Activated T-helper 9 cell treated with anti-CD3 and anti-CD28 coated beads, Interleukin-2, amount 50 U/mL, for 16 hours (primary cell): ENCODE measurements at regions not wholly inside any gene's neighbourhood (a gene's known extent, or its start where the extent isn't known, plus 50 kb on each side); places are given as distances from the start of the nearest gene placed in this dataset.
"Not testable (repeated sequence)": the region's sequence is repeated elsewhere in the genome, so short reads cannot be mapped to it uniquely, and the experiment has no call there.

Experiments
- DNase-seq: peaks from one replicate; pipeline ENCODE4 v3.0.0-alpha.2; 2020; ENCODE audit warnings: low read depth

DNA sequence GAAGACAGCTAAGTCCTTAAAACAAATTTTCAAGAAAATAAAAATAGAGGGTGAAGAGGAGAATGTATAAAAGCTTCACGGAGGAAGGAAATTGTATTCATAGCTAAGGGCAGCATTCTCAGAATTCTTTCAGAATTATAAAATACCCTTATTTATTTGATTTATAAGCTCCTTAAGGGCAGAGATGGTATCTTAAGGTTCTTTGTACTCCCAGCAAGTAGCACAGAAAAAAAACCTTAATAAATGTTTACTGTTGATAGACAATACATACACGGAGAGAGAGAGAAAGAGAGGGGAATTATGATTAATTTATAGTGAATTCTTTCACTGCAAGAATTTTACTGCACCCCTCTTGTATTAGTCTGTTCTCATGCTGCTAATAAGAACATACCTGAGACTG, 375.6 kb upstream of the CCDC54 start:
- no peak for DNase-seq

GRCh38 chr3:107005352-107005751, 371.9 kb upstream of the CCDC54 start:
- DNase-seq, result not testable (repeated sequence)

GRCh38 chr3:107008213-107008612, 369.0 kb upstream of the CCDC54 start:
- no peak for DNase-seq

DNA sequence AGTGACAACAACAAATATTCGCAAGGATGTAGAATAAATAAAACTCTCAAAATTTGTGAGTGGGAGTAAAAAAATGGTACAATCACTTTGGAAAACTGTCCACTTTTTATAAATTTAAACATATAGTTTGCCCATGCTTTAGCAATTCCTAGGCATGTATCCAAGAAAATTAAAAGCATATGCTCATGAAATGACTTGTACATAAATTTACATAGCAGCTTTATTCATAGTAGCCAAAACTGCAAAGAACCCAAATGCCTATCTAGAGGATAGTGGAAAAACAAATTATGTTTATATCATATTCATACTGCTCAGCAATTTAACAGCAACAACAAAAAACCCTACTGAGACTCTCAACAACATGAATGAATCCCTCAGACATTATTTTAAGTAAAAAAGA, 363.6 kb upstream of the CCDC54 start:
- no peak for DNase-seq

DNA sequence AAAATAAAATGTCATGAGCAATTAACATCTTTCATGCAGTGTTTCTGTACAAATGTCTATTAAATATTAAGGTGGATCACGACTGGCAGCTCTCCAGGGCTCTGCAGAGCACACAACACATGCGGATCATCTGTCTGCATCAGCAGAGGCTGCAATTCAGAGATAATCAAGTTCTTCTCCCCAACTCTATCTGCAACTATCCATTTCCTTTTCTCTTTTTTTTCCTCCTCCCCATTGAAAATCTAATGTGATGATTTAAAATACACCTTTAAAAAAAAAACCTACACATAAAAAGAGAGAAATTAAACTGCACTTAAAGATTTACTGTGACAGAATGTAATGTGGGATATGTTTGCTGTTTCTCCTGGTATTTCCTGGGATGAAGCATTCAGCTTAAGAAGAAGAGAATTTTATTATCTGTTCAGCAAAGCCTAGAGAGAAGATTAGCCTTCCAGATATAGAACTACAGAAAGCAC, 352.6 kb upstream of the CCDC54 start:
- DNase-seq, result no peak

DNA sequence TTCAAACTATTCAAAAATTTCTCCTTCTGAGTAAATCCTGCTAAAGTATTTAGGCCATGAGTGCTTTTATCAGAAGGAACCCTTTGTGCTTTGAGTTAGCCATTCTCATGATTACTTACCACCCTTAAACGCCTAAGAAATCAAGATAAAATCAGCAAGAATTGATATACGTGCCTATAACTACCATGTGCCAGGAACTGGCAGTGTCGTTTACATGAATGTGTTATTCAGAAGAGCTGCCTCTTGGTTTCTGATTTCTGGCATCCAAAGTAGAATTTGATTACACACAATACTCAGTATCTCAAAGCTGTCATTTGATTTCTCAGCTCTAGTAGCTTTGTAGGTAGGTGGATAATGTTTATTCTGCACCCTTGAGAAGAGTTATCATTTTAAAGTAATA, 351.3 kb upstream of the CCDC54 start:
- DNase-seq, result no peak

- no peak for DNase-seq
Observed at GRCh38 chr3:107028086-107028485, 349.2 kb upstream of the CCDC54 start.

DNA sequence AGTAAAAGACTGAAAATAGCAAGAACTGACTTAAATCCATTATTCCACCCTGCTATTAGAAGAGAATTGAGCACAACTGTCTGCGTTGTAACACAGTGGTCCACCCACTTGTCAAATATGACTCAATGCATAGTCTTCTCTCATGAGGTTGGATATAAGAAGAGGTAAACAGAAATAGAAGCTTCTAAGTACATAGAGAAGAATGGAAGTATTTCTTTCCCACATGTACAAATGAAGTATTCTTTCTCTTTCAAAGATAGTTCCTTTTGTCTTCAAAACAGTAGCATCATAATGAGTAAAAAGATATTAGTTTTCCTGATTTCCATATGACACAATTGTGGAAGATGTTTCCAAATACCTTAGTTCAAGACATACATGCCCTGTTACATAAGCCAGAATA, 348.6 kb upstream of the CCDC54 start:
- no peak for DNase-seq

GRCh38 chr3:107032111-107032510, 345.1 kb upstream of the CCDC54 start:
- DNase-seq, result no peak

DNA sequence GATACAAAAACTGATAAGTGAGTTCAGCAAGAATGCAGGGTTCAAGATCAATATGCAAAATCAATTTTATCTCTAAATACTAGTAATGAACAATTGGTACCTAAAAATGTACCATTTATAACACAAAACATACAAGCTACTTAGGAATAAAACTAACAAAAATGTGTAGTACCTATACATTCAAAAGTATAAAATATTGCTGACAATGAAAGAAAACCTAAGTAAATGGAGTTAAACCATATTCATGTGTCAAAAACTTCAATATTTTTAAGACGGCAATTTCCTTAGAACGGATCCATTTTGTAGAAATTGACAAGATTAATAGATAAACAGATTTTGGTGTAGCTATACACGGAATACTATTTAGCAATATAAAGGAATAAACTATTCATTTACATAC, 343.1 kb upstream of the CCDC54 start:
- DNase-seq, result no peak

GRCh38 chr3:107035176-107035575, 342.1 kb upstream of the CCDC54 start:
- no peak for DNase-seq

GRCh38 chr3:107044677-107045076, 332.6 kb upstream of the CCDC54 start:
- DNase-seq, result no peak

- DNase-seq, result no peak
Observed at GRCh38 chr3:107045791-107046190, 331.4 kb upstream of the CCDC54 start.

- no peak for DNase-seq
Observed at GRCh38 chr3:107055181-107055942, 321.9 kb upstream of the CCDC54 start.

DNA sequence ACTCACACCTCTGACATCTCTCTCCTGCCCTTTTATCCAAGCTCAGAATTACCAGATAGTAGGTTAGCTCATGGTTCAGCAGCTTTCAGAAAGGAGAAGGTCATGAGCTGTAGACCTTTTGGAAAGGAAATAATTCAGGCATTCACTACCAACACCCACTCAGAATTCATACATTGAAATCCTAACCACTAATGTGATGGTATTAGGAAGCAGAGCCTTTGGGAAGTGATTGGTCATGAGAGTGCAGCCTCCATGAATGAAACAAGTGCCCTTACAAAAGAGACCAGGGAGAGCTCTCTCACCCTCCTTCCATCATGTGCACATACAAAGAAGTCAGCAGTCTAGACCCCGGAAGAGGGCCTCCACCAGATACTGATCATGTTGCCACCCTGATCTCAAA, 315.8 kb upstream of the CCDC54 start:
- DNase-seq, result no peak

DNA sequence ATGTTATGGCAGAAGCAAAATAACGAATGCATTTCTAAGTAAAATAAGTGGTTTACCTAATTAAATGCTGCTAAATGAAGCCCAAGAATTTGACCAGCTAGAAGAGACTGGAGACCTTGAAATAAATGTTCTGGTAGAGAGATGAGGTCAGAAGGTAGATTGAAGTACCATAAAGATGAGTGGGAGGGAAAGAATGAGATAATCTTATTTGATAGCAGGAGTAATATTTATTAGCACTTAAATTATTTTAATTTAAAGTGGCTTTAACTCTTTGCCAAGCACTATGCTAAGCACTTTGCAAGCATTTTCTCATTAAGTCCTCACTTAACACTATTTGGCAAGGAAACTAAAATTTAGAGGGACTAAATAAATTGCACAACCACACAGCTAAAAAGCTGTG, 314.9 kb upstream of the CCDC54 start:
- no peak for DNase-seq

GRCh38 chr3:107062787-107063186, 314.5 kb upstream of the CCDC54 start:
- DNase-seq, result no peak

DNA sequence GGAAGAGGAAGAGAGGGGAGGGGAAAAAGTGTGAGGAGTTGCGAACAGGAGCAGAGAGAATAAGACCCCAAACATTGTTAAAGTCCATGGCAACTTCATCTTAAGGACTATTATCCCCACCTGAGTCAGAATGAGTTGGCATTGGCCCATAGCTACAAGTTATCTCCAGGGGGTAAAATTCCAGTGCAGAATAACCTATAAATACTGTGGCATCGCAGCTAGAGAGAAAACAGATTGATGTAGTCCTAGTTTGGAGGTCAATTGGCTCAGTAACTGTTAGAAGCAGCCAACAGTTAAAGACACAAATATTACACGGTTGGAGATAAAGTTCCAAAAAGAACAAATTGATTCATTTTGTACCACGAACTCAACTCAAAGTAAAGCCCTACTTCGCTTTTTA, 313.9 kb upstream of the CCDC54 start:
- DNase-seq, result no peak

GRCh38 chr3:107064405-107065060, 312.7 kb upstream of the CCDC54 start:
- DNase-seq, result peak; percentile 13

DNA sequence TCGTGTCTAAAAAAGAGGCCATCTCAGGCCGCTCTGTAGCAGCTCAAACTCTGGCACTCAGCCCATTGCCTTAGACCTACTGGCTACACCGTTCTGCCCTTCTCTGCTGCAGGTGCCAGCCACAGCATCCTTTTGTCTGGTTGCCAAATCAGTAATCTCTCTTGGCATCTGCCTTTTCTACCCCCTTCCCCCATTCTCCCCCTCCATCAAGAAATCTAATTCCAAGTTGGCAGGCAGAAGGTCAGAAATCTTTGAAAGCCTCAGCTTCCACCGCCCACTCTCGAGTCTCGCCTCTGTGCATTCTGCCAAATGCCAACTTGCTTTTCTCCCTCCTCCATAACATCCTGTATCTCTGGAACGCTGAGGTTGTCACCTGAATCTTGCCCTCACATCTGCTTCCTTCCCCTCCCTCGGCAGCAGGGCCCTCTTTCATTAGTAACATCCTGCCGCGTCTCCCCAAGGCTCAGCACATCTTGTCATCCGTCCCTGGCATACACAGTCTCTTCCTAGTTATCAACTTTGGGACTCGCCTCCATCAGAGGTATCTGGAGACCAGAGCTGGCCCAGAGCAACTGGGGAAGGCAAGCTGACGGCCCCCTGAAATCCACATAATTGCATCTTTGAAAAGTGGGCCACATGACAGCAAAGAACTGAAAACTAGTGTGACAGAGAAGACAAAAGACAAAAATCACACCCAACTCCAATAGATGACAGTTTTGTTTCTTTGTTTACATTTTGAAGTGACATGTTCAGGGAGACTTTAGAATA, 312.0 kb upstream of the CCDC54 start:
- no peak for DNase-seq

DNA sequence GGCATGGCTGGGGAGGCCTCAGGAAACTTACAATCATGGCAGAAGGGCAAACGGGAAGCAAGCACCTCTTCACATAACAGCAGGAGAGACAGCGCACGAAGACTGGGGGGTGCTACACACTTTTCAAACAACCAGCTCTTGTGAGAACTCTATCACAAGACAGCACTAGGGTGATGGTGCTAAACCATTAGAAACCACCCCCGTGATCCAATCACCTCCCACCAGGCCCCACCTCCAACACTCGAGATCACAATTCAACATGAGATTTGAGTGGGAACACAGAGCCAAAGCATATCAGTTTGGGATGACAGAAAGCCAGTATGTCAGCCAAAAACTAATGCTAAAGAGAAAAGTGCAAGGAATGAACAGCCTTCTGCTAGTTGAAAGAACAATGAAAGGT, 309.8 kb upstream of the CCDC54 start:
- DNase-seq, result no peak

DNA sequence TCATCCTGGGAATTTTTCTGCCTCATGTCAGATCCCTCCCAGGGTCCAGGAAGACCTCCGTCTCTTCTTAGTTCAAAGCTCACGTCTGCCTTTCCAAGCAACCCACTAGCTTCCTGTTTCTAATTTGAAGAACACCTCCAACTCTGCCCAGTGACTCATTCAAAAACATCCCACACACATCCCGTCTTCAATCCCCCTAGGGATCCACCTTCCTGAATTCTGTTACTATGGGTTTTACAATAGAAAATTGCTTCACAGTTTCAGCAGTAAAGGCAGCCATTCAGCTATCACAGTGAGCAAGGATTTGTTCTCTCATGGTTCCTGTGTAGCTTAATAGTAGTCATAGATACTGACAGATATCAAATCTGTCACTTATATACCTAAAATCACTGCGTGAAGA, 308.3 kb upstream of the CCDC54 start:
- no peak for DNase-seq

DNA sequence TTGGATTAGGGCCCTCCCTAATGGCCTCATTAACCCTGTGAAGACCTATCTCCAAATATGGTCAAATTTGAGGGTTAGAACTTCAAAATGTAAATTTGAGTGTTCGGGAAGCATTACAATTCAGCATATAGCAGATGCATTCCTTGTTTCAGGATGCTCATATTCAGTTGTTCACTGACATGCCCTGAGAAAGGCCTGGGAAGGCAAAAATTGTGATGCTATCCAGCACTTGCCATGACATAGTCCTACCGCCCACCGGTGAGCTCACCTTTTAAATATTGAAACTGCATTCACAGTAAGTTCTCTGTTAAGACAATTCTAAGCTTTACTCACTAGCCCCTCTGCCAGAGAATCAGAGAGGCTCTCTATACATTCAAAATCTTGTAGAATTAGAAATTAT, 300.3 kb upstream of the CCDC54 start:
- no peak for DNase-seq
